ENCODE measurements at regions not wholly inside any gene's neighbourhood (a gene's known extent, or its start where the extent isn't known, plus 50 kb on each side); places are given as distances from the start of the nearest gene placed in this dataset.

GRCh38 chr13:64959276-64959675, 2270.9 kb downstream of the PCDH9 start:
- TF ChIP-seq CTCF (IDR thresholded peaks at IDR 0.05; ENCODE audit: extremely low read depth in 1 of 2, insufficient read depth in 1 of 2, low read depth in 1 of 2, low read length in 2 of 2) = no peak
- TF ChIP-seq FOS (IDR thresholded peaks at IDR 0.05; ENCODE audit: borderline replicate concordance, insufficient read depth, low read length) = no peak
- no peak for TF ChIP-seq POLR2A (IDR thresholded peaks at IDR 0.05; ENCODE audit: low read depth, low read length)
- no peak for TF ChIP-seq MAX (IDR thresholded peaks at IDR 0.05; ENCODE audit: insufficient read depth, insufficient read length)
- TF ChIP-seq EZH2 (IDR thresholded peaks at IDR 0.05; ENCODE audit: borderline replicate concordance, low read depth, low read length, severe bottlenecking) = no peak
- no peak for TF ChIP-seq POLR2AphosphoS5 (IDR thresholded peaks at IDR 0.05; ENCODE audit: insufficient read depth, low read depth, low read length)
- no peak for TF ChIP-seq MYC (IDR thresholded peaks at IDR 0.05; ENCODE audit: low read depth, low read length)
- no peak for TF ChIP-seq JUN (IDR thresholded peaks at IDR 0.05; ENCODE audit: borderline replicate concordance, insufficient read depth, insufficient read length, low read depth)

Data from endothelial cell of umbilical vein (primary cell).